Daoy (cell line): ENCODE measurements at regions not wholly inside any gene's neighbourhood (a gene's known extent, or its start where the extent isn't known, plus 50 kb on each side); places are given as distances from the start of the nearest gene placed in this dataset.

ENCODE experiments used
- DNase-seq: peaks from one replicate; pipeline ENCODE4 v3.0.0-alpha.2; 2015; ENCODE audit warnings: low read depth

DNA sequence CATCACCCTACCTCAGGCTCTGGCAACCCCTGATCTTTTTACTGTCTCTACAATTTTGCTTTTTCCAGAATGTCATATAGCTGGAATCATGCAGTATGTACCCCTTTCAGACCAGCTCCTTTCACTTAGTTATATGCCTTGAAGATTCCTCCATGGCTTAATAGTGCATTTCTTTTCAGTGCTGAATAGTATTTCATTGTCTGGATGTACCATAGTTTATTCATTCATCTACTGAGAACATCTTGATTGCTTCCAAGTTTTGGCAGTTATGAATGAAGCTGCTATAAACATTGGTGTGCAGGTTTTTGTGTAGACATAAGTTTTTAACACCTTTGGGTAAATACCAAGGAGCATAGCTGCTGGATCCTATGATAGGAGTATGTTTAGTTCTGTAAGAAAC is 50.8 kb upstream of the ANP32A start:
- DNase-seq: no peak

DNA sequence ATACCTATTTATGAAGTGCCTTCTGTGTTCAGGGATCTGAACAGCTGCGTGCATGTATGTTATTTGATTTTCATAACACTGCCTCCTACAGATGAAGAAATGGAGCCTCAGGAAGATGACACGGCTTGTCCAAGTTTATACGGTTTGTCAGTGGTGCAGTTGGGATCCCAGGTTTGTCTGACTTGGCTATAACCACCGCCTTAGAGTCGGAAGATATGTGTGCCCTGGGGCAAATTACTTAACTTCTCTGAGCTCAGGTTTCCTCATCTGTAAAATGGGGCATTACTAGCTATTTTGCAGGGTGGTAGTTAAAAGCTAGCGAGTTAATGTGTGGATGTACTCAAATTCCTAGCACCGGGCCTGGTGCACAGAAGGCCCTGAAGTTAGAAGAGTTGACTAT is 54.1 kb upstream of the ANP32A start:
- no peak for DNase-seq

DNA sequence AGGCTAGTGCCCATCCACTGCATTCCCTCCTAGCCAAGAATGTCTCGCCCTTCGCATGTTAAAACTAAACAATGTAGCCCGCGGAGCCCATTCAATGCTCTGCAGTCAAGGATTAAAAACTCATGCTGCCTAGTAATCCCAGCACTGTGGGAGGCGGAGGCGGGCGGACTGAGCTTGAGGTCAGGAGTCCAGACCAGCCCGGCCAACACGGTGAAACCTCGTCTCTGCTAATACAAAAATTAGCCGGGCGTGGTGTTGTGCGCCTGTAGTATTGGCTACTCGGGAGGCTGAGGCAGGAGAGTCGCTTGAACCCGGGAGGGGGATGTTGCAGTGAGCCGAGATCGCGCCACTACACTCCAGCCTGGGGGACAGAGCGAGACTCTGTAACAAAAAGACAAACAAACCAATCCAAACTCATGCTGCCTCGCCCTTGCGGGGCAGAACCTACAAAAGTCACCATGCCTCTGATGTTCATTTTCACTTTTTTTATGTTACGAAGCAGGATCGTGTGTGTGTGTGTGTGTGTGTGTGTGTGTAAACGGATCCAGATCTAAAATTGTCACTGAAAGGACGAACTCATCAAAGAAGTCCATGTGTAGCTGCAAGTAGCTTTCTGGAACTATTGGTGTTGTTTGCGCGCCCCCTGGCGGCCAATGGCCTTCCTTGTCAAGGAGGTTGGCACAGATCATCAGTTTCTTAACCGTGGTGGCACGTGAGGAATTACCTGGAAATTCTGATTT is 54.8 kb upstream of the SPESP1 start:
- peak; percentile 87 for DNase-seq

DNA sequence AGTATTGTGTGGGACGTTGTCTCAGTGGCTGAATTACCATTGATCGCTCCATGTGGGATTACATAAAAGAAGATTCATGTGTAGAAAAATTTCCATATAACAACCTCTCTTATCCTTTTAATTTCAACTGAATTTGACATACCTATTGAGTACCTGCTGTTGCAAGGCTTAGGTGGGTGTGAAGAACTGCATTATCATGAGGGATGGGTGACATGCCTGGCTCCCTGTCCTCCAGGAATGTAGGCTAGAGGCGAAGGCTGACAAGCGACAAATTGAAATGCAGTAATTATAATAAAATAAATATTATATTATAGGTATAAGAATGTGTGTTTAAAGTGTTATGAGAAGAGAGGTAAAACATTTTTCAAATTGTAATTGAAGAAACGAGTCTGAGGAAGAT is 52.7 kb upstream of the SPESP1 start:
- DNase-seq: no peak

DNA sequence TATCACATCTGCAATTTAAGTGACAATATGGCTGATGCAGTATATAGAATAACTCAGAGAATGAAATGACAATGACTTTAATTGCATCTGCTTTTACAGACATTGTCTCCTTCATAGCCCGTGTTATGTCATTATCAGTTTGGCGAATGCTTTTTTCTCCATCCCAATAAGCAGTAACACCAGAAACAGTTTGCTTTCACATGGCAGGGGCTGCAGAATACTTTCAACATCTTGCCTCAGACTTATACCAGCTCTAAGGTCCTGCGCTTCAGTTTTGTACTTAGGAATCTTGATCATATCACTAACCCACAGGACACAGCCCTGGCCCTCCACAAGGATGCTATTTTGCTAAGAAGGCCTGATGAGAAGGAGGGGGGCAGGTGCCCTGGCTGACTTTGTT is 49.9 kb upstream of the SPESP1 start:
- no peak for DNase-seq
